ENCODE measurements at regions not wholly inside any gene's neighbourhood (a gene's known extent, or its start where the extent isn't known, plus 50 kb on each side); places are given as distances from the start of the nearest gene placed in this dataset.

DNA sequence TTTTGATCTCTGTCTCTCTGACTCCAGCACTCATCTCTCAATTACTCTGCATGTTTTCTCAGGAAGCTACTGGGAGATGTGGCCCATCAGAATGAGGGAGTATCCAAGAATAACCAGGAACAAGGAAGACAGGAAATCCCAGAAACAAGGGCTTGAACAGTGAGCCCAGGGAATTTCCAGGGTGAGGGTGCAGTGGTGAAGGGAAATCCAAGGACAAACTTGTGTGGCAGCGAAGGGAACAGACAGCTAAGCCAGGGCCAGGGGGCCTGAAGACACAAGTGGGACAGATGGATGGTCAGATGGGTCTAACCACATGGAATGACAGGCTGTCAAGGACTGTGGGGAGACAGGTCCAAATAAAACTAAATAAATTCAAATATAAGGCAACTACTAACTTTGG lies 121.8 kb upstream of the ERRFI1 start:
- Histone ChIP-seq H3K9me2 (ENCODE audit: low read depth, low read length) (no peaks in the 10 kb centered on the region), H3K4me2 (ENCODE audit: low read length) (no peak overlapping the region), H3K9ac (ENCODE audit: low read length) (no peak overlapping the region), H3K4me1 (ENCODE audit: insufficient read depth, low read length, severe bottlenecking) (no peaks in the 10 kb centered on the region), H3K79me2 (ENCODE audit: insufficient read depth, low read length) (no peaks in the 10 kb centered on the region), H3K36me3 (ENCODE audit: insufficient read depth, low read length) (no peaks in the 10 kb centered on the region; the same call in 1 of the 2 replicates), H4K20me1 (ENCODE audit: insufficient read depth, low read length) (no peaks in the 10 kb centered on the region), H3K27ac (ENCODE audit: low read depth, low read length, poor library complexity, severe bottlenecking) (no peak overlapping the region), H2AFZ (ENCODE audit: low read length) (no peak overlapping the region), H3K4me3 (ENCODE audit: low read depth, low read length, poor library complexity, severe bottlenecking) (no peak overlapping the region), H3K27me3 (ENCODE audit: insufficient read depth, low read length) (0 out of 2 replicates have a peak, but pooled peaks cover 4% of the 10 kb centered on the region), H3F3A (ENCODE audit: insufficient read depth, low read length) (no peaks in the 10 kb centered on the region), H3K9me3 (ENCODE audit: low read length) (no peaks in the 10 kb centered on the region)
- TF ChIP-seq EZH2 (IDR thresholded peaks at IDR 0.05; ENCODE audit: borderline replicate concordance, low read length), result no peak
- TF ChIP-seq, protein P1, sequence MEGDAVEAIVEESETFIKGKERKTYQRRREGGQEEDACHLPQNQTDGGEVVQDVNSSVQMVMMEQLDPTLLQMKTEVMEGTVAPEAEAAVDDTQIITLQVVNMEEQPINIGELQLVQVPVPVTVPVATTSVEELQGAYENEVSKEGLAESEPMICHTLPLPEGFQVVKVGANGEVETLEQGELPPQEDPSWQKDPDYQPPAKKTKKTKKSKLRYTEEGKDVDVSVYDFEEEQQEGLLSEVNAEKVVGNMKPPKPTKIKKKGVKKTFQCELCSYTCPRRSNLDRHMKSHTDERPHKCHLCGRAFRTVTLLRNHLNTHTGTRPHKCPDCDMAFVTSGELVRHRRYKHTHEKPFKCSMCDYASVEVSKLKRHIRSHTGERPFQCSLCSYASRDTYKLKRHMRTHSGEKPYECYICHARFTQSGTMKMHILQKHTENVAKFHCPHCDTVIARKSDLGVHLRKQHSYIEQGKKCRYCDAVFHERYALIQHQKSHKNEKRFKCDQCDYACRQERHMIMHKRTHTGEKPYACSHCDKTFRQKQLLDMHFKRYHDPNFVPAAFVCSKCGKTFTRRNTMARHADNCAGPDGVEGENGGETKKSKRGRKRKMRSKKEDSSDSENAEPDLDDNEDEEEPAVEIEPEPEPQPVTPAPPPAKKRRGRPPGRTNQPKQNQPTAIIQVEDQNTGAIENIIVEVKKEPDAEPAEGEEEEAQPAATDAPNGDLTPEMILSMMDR (IDR thresholded peaks at IDR 0.05; ENCODE audit: low read length), result no peak

DNA sequence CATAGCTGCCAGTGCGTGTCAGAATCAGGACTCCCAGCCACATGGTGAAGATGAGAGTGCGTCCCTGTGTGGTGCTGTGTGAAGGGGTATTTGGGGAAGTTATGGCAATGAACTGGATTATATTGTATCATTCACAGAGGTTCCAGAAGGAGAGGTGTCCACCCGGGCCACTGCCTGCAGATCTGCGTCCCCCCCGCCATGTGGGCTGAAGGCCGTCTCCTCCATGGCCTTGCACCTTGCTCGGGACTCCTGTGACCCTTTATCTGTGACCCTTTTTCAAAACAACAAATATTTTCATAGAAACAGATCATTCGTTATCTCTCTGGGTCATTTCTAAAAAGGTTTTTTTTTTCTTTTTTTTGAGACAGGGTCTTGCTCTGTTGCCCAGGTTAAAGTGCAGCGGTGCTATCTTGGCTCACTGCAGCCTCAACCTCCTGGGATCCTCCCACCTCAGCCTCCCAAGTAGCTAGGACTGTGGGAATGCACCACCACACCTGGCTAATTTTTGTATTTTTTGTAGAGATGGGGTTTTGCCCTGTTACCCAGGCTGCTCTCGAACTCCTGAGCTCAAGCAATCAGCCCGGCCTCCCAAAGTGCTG lies 120.2 kb upstream of the ERRFI1 start:
- no peak overlapping the region for H3K27ac ChIP-seq (ENCODE audit: low read depth, low read length, poor library complexity, severe bottlenecking)

DNA sequence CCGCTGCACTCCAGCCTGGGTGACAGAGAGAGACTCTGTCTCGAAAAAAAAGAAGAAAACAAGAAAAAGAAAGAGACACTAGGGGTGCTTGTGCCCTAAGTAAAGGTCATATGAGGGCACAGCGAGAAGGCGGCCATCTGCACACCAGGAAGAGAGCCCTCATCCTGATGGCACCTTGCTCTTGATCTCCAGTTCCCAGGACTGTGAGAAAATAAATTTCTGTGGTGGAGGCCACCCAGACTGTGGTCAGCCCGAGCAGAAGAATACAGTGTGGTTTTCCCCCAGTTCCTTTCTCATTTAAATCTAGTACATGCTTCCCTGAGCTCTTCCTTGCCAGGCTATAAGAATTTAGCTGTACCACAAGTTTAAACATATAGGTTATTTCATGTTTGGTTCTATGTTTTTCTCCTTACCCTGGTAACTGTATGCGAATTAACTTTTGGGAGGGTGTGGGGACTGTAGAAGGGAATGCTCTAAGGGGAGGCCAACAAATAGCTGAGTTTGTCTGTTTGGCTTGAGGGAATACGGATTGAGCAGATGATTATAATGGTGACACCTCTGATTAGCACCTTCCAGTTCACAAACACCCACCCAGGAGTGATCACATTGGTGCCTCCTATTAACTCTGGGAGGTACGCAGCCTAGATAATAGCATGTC lies 119.6 kb upstream of the ERRFI1 start:
- Histone ChIP-seq H3K4me1 (ENCODE audit: insufficient read depth, low read length, severe bottlenecking) (no peaks in the 10 kb centered on the region), H3K27me3 (ENCODE audit: insufficient read depth, low read length) (no peaks in the 10 kb centered on the region), H3K4me2 (ENCODE audit: low read length) (no peak overlapping the region), H3K9me2 (ENCODE audit: low read depth, low read length) (no peaks in the 10 kb centered on the region), H2AFZ (ENCODE audit: low read length) (no peak overlapping the region), H3K9ac (ENCODE audit: low read length) (no peak overlapping the region), H3K9me3 (ENCODE audit: low read length) (no peaks in the 10 kb centered on the region), H3K36me3 (ENCODE audit: insufficient read depth, low read length) (no peaks in the 10 kb centered on the region), H3F3A (ENCODE audit: insufficient read depth, low read length) (no peaks in the 10 kb centered on the region), H3K79me2 (ENCODE audit: insufficient read depth, low read length) (no peaks in the 10 kb centered on the region), H3K27ac (ENCODE audit: low read depth, low read length, poor library complexity, severe bottlenecking) (no peak overlapping the region), H3K4me3 (ENCODE audit: low read depth, low read length, poor library complexity, severe bottlenecking) (no peak overlapping the region), H4K20me1 (ENCODE audit: insufficient read depth, low read length) (no peaks in the 10 kb centered on the region)
- TF ChIP-seq EZH2 (IDR thresholded peaks at IDR 0.05; ENCODE audit: borderline replicate concordance, low read length), result no peak
- TF ChIP-seq, protein P1 (IDR thresholded peaks at IDR 0.05; ENCODE audit: low read length), result no peak

More for the DNA sequence above, 120.2 kb upstream of the ERRFI1 start:
- H3K4me3 ChIP-seq (ENCODE audit: low read depth, low read length, poor library complexity, severe bottlenecking), result no peak overlapping the region
- no peak overlapping the region for H3K4me2 ChIP-seq (ENCODE audit: low read length)
- no peaks in the 10 kb centered on the region for H3K4me1 ChIP-seq (ENCODE audit: insufficient read depth, low read length, severe bottlenecking)
- no peak overlapping the region for H3K9ac ChIP-seq (ENCODE audit: low read length)
- no peaks in the 10 kb centered on the region for H3F3A ChIP-seq (ENCODE audit: insufficient read depth, low read length)
- no peaks in the 10 kb centered on the region for H3K36me3 ChIP-seq (ENCODE audit: insufficient read depth, low read length)
- no peaks in the 10 kb centered on the region for H3K79me2 ChIP-seq (ENCODE audit: insufficient read depth, low read length)
- no peaks in the 10 kb centered on the region for H3K9me2 ChIP-seq (ENCODE audit: low read depth, low read length)
- H2AFZ ChIP-seq (ENCODE audit: low read length), result no peak overlapping the region
- no peaks in the 10 kb centered on the region for H3K27me3 ChIP-seq (ENCODE audit: insufficient read depth, low read length)
- no peaks in the 10 kb centered on the region for H3K9me3 ChIP-seq (ENCODE audit: low read length)
- H4K20me1 ChIP-seq (ENCODE audit: insufficient read depth, low read length), result no peaks in the 10 kb centered on the region
- TF ChIP-seq, protein P1 (IDR thresholded peaks at IDR 0.05; ENCODE audit: low read length), result no peak
- no peak for TF ChIP-seq EZH2 (IDR thresholded peaks at IDR 0.05; ENCODE audit: borderline replicate concordance, low read length)
